HepG2 (cell line): ENCODE measurements at regions not wholly inside any gene's neighbourhood (a gene's known extent, or its start where the extent isn't known, plus 50 kb on each side); places are given as distances from the start of the nearest gene placed in this dataset.

Experiments used
- CCDC6 ChIP-seq: sonication (generic); formaldehyde crosslinking; IDR thresholded peaks from 2 replicates; pipeline ENCODE4 v1.8.1; 2022; ENCODE audit warnings: mild to moderate bottlenecking, missing genetic modification reagents, moderate library complexity
- CEBPB ChIP-seq: IDR thresholded peaks from 2 replicates; pipeline ENCODE4 v1.6.1; 2011; ENCODE audit warnings: low read depth, low read length, improper control_type of control experiment, borderline replicate concordance
- HNRNPUL1 ChIP-seq: fragments of 200-400 bp; formaldehyde crosslinking; IDR thresholded peaks from 2 replicates; pipeline ENCODE4 v1.6.1; 2017; ENCODE audit warnings: low read depth, mild to moderate bottlenecking, low read length, moderate library complexity
- MAZ ChIP-seq, 2 experiments: sonication (generic) in 1 of 2; formaldehyde crosslinking in 1 of 2; IDR thresholded peaks; 2 replicates each; pipeline versions ENCODE4 v1.5.0 to v1.6.1; 2012 to 2020; ENCODE audit warnings: low read depth in 2 of 2, mild to moderate bottlenecking in 2 of 2, borderline replicate concordance in 1 of 2, improper control_type of control experiment in 1 of 2, low read length in 1 of 2, missing genetic modification reagents in 1 of 2, moderate library complexity in 1 of 2
- MTA1 ChIP-seq: sonication (generic); formaldehyde crosslinking; IDR thresholded peaks from 2 replicates; pipeline ENCODE4 v1.4.0; 2020; ENCODE audit warnings: missing genetic modification reagents, mild to moderate bottlenecking, borderline replicate concordance
- NR2C2 ChIP-seq: sonication (generic); formaldehyde crosslinking; IDR thresholded peaks from 2 replicates; pipeline ENCODE4 v1.4.0; 2020; ENCODE audit warnings: missing genetic modification reagents, mild to moderate bottlenecking, moderate library complexity, borderline replicate concordance
- ONECUT2 ChIP-seq: sonication (generic); formaldehyde crosslinking; IDR thresholded peaks from 2 replicates; pipeline ENCODE4 v1.4.0; 2020; ENCODE audit warnings: missing genetic modification reagents
- SAFB2 ChIP-seq: sonication (generic); formaldehyde crosslinking; IDR thresholded peaks from 2 replicates; pipeline ENCODE4 v1.5.1; 2020; ENCODE audit warnings: missing genetic modification reagents, low read depth, mild to moderate bottlenecking, borderline replicate concordance
- SIX4 ChIP-seq: sonication (generic); formaldehyde crosslinking; IDR thresholded peaks from 2 replicates; pipeline ENCODE4 v1.4.0; 2020; ENCODE audit warnings: missing genetic modification reagents
- SMAD9 ChIP-seq: sonication (generic); formaldehyde crosslinking; IDR thresholded peaks from 2 replicates; pipeline ENCODE4 v1.5.1; 2020; ENCODE audit warnings: mild to moderate bottlenecking, missing genetic modification reagents
- SNAI1 ChIP-seq: sonication (generic); formaldehyde crosslinking; IDR thresholded peaks from 2 replicates; pipeline ENCODE4 v1.5.0; 2020; ENCODE audit warnings: mild to moderate bottlenecking, missing genetic modification reagents, borderline replicate concordance
- SP4 ChIP-seq: sonication (generic); formaldehyde crosslinking; IDR thresholded peaks from 2 replicates; pipeline ENCODE4 v1.8.1; 2023; ENCODE audit warnings: mild to moderate bottlenecking, missing genetic modification reagents
- ZNF10 ChIP-seq: sonication (generic); formaldehyde crosslinking; IDR thresholded peaks from 2 replicates; pipeline ENCODE4 v1.4.0; 2020; ENCODE audit warnings: mild to moderate bottlenecking, low read depth, missing genetic modification reagents, borderline replicate concordance
- ZNF101 ChIP-seq: sonication (generic); formaldehyde crosslinking; IDR thresholded peaks from 2 replicates; pipeline ENCODE4 v1.4.0; 2020; ENCODE audit warnings: mild to moderate bottlenecking, low read depth, missing genetic modification reagents, borderline replicate concordance
- ZNF34 ChIP-seq: sonication (generic); formaldehyde crosslinking; IDR thresholded peaks from 2 replicates; pipeline ENCODE4 v1.4.0; 2020; ENCODE audit warnings: mild to moderate bottlenecking, missing genetic modification reagents, borderline replicate concordance
- ZNF788 ChIP-seq: sonication (generic); formaldehyde crosslinking; IDR thresholded peaks from 2 replicates; pipeline ENCODE4 v1.5.0; 2020; ENCODE audit warnings: mild to moderate bottlenecking, missing genetic modification reagents, borderline replicate concordance
- ZNF841 ChIP-seq: sonication (generic); formaldehyde crosslinking; IDR thresholded peaks from 2 replicates; pipeline ENCODE4 v1.8.1; 2023; ENCODE audit warnings: missing genetic modification reagents, borderline replicate concordance
- TF ChIP-seq, protein P1 (sequence below): sonication (generic); formaldehyde crosslinking; conservative IDR thresholded peaks from 2 replicates; pipeline ENCODE4 v1.4.0; 2020; ENCODE audit warnings: mild to moderate bottlenecking, missing genetic modification reagents, moderate library complexity
- TF ChIP-seq, protein P2 (sequence below): sonication (generic); formaldehyde crosslinking; IDR thresholded peaks from 2 replicates; pipeline ENCODE4 v1.4.0; 2020; ENCODE audit warnings: missing genetic modification reagents
- TF ChIP-seq, protein P3 (sequence below): sonication (generic); formaldehyde crosslinking; IDR thresholded peaks from 2 replicates; pipeline ENCODE4 v1.4.0; 2020; ENCODE audit warnings: mild to moderate bottlenecking, missing genetic modification reagents

DNA sequence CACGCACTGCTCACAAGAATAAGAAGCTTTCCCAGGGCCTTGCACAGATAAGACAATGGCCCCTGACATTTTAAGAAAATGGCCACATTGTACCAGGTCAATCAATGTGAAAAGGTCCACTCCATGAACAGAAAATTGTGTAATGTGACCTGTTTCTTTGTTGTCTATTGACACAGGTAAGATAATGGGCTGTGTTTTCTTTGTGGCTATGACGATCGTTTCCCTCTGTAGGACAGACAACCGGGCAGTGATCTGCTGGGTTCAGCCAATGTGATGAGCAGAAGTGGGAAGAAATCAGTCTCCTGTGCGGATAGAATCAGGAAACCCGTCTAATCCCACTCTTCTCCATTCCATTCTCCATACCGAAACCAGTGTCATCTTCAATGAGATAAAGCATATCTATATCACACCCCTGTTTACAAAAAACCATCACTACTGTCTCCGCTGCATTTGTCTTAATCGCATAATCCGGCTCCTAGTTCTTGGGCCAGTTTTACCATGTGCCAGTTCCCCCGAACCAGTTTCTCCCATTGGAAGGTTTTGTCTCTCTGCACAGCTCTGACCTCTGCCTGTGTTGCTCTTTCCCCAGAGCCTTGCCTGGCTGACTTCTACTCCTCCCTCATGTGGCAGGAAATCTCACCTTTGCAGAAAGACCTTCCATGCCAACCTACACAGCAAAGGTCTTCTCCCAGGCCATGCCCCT, 66.9 kb upstream of the ATF7IP2 start (continued):
- TF ChIP-seq, protein P1, sequence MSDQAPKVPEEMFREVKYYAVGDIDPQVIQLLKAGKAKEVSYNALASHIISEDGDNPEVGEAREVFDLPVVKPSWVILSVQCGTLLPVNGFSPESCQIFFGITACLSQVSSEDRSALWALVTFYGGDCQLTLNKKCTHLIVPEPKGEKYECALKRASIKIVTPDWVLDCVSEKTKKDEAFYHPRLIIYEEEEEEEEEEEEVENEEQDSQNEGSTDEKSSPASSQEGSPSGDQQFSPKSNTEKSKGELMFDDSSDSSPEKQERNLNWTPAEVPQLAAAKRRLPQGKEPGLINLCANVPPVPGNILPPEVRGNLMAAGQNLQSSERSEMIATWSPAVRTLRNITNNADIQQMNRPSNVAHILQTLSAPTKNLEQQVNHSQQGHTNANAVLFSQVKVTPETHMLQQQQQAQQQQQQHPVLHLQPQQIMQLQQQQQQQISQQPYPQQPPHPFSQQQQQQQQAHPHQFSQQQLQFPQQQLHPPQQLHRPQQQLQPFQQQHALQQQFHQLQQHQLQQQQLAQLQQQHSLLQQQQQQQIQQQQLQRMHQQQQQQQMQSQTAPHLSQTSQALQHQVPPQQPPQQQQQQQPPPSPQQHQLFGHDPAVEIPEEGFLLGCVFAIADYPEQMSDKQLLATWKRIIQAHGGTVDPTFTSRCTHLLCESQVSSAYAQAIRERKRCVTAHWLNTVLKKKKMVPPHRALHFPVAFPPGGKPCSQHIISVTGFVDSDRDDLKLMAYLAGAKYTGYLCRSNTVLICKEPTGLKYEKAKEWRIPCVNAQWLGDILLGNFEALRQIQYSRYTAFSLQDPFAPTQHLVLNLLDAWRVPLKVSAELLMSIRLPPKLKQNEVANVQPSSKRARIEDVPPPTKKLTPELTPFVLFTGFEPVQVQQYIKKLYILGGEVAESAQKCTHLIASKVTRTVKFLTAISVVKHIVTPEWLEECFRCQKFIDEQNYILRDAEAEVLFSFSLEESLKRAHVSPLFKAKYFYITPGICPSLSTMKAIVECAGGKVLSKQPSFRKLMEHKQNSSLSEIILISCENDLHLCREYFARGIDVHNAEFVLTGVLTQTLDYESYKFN (CRISPR knock-in tag): peak; percentile 97
- TF ChIP-seq SP4 (CRISPR knock-in tag) (no peak; the same call in none of the 2 replicates), SAFB2 (0 out of 2 replicates have a peak, but pooled peaks have one; percentile 60), ZNF788 (CRISPR knock-in tag) (no peak), ONECUT2 (CRISPR knock-in tag) (peak; percentile 92), SIX4 (CRISPR knock-in tag) (peak; percentile 96), MTA1 (CRISPR knock-in tag) (peak; percentile 62; the same call in 1 of the 2 replicates), SMAD9 (CRISPR knock-in tag) (no peak), CCDC6 (CRISPR knock-in tag) (no peak; the same call in 1 of the 2 replicates), SNAI1 (CRISPR knock-in tag) (no peak), NR2C2 (CRISPR knock-in tag) (peak; percentile 75; the same call in 1 of the 2 replicates), ZNF10 (no peak), CEBPB (peak; percentile 97), HNRNPUL1 (no peak), MAZ (IDR thresholded peaks at IDR 0.05; ENCODE audit: borderline replicate concordance, low read depth, low read length) (no peak), MAZ (CRISPR knock-in tag; IDR thresholded peaks at IDR 0.05; ENCODE audit: low read depth) (peak; percentile 61), ZNF841 (CRISPR knock-in tag) (no peak), ZNF101 (CRISPR knock-in tag) (no peak), ZNF34 (no peak)
- TF ChIP-seq, protein P2, sequence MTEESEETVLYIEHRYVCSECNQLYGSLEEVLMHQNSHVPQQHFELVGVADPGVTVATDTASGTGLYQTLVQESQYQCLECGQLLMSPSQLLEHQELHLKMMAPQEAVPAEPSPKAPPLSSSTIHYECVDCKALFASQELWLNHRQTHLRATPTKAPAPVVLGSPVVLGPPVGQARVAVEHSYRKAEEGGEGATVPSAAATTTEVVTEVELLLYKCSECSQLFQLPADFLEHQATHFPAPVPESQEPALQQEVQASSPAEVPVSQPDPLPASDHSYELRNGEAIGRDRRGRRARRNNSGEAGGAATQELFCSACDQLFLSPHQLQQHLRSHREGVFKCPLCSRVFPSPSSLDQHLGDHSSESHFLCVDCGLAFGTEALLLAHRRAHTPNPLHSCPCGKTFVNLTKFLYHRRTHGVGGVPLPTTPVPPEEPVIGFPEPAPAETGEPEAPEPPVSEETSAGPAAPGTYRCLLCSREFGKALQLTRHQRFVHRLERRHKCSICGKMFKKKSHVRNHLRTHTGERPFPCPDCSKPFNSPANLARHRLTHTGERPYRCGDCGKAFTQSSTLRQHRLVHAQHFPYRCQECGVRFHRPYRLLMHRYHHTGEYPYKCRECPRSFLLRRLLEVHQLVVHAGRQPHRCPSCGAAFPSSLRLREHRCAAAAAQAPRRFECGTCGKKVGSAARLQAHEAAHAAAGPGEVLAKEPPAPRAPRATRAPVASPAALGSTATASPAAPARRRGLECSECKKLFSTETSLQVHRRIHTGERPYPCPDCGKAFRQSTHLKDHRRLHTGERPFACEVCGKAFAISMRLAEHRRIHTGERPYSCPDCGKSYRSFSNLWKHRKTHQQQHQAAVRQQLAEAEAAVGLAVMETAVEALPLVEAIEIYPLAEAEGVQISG (CRISPR knock-in tag): peak; percentile 39; the same call in 1 of the 2 replicates
- TF ChIP-seq, protein P3, sequence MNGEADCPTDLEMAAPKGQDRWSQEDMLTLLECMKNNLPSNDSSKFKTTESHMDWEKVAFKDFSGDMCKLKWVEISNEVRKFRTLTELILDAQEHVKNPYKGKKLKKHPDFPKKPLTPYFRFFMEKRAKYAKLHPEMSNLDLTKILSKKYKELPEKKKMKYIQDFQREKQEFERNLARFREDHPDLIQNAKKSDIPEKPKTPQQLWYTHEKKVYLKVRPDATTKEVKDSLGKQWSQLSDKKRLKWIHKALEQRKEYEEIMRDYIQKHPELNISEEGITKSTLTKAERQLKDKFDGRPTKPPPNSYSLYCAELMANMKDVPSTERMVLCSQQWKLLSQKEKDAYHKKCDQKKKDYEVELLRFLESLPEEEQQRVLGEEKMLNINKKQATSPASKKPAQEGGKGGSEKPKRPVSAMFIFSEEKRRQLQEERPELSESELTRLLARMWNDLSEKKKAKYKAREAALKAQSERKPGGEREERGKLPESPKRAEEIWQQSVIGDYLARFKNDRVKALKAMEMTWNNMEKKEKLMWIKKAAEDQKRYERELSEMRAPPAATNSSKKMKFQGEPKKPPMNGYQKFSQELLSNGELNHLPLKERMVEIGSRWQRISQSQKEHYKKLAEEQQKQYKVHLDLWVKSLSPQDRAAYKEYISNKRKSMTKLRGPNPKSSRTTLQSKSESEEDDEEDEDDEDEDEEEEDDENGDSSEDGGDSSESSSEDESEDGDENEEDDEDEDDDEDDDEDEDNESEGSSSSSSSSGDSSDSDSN (CRISPR knock-in tag): no peak
